Sigmoid colon (tissue), 6 donors: ENCODE measurements at regions not wholly inside any gene's neighbourhood (a gene's known extent, or its start where the extent isn't known, plus 50 kb on each side); places are given as distances from the start of the nearest gene placed in this dataset.

Experiments
- DNase-seq: peaks from one replicate; pipeline ENCODE4 v3.0.0-alpha.2; 2019
- H3K27ac ChIP-seq, 4 donors: fragments of 200-600 bp; sonication (generic); one replicate each; pipeline ENCODE4 v1.5.1; 2016 to 2019; ENCODE audit warnings: mild to moderate bottlenecking in 1 of 4
- H3K27me3 ChIP-seq, 3 donors: fragments of 200-600 bp; sonication (generic); one replicate each; pipeline ENCODE4 v1.5.1; 2019; ENCODE audit warnings: mild to moderate bottlenecking in 1 of 3
- H3K36me3 ChIP-seq, 4 donors: fragments of 200-600 bp; sonication (generic); one replicate each; pipeline ENCODE4 v1.5.1; 2016 to 2019
- H3K4me1 ChIP-seq, 4 donors: fragments of 200-600 bp; sonication (generic); one replicate each; pipeline ENCODE4 v1.5.1; 2017 to 2019
- H3K4me3 ChIP-seq, 4 donors: fragments of 200-600 bp; sonication (generic); one replicate each; pipeline ENCODE4 v1.5.1; 2017 to 2019; ENCODE audit warnings: mild to moderate bottlenecking in 2 of 4, moderate library complexity in 1 of 4
- H3K9me3 ChIP-seq, 4 donors: fragments of 200-600 bp in 3 of 4; sonication (generic) in 3 of 4; one replicate each; pipeline versions ENCODE4 v1.5.1 to v1.6.1; 2013 to 2019
- EP300 ChIP-seq, 4 donors: sonication (generic); formaldehyde crosslinking; IDR thresholded peaks; one replicate each; pipeline ENCODE4 v1.6.1; 2017; ENCODE audit warnings: antibody characterized with exemption in 4 of 4
- POLR2A ChIP-seq, 2 donors: fragments of 450-650 bp; IDR thresholded peaks; one replicate each; pipeline ENCODE4 v1.6.1; 2016; ENCODE audit warnings: antibody characterized with exemption in 2 of 2, mild to moderate bottlenecking in 2 of 2, moderate library complexity in 2 of 2
- POLR2AphosphoS5 ChIP-seq, 4 donors: sonication (generic); formaldehyde crosslinking; IDR thresholded peaks; one replicate each; pipeline ENCODE4 v1.6.1; 2017; ENCODE audit warnings: antibody characterized with exemption in 4 of 4
- WGBS, 2 donors: extraction: QIAGEN DNeasy Blood & Tissue Kit; methylation state at CpG; one replicate each; pipeline ENCODE4 v1.1.7; 2013; 5-methylcytosine and 5-hydroxymethylcytosine counted together
- intact Hi-C: fragments of 100-400 bp; cut with DNase I; formaldehyde crosslinking; loops from one replicate; pipeline ENCODE4 v1.15.1; 2023
- TF ChIP-seq, protein P1 (sequence below), 4 experiments: fragments of 450-650 bp in 3 of 4; fragments of 200-600 bp in 1 of 4; IDR thresholded peaks; one replicate each; pipeline ENCODE4 v1.5.1; 2016 to 2019; ENCODE audit warnings: antibody characterized with exemption in 4 of 4, mild to moderate bottlenecking in 3 of 4, moderate library complexity in 2 of 4
- donor health status: healthy with polysubstance abuse.
- donor health status: healthy.

DNA sequence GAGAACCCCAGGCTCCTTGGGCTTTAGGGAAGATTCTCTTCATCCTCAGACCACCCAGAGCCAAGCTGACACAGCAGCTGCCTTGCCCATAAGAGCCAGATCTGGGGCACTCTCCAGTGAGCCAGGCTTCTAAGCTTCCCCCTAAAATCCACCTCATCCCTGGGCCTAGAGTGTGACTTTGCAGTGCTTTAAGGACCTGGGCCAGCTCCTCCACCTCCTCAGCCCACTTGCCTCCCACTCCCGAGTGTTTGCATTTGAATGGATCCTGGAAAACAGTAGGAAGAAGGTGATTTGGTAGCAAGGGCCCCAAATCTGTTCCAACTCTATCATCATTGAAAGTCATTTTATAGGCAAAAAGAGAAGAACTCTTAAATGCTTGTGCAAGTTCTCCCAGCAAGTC is 108.7 kb upstream of the UBL3 start:
- TF ChIP-seq POLR2AphosphoS5 (IDR thresholded peaks at IDR 0.05) (no peak), POLR2A (IDR thresholded peaks at IDR 0.05) (no peak), EP300 (IDR thresholded peaks at IDR 0.05) (no peak)
- TF ChIP-seq, protein P1, sequence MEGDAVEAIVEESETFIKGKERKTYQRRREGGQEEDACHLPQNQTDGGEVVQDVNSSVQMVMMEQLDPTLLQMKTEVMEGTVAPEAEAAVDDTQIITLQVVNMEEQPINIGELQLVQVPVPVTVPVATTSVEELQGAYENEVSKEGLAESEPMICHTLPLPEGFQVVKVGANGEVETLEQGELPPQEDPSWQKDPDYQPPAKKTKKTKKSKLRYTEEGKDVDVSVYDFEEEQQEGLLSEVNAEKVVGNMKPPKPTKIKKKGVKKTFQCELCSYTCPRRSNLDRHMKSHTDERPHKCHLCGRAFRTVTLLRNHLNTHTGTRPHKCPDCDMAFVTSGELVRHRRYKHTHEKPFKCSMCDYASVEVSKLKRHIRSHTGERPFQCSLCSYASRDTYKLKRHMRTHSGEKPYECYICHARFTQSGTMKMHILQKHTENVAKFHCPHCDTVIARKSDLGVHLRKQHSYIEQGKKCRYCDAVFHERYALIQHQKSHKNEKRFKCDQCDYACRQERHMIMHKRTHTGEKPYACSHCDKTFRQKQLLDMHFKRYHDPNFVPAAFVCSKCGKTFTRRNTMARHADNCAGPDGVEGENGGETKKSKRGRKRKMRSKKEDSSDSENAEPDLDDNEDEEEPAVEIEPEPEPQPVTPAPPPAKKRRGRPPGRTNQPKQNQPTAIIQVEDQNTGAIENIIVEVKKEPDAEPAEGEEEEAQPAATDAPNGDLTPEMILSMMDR (IDR thresholded peaks at IDR 0.05), result no peak
- Histone ChIP-seq H3K4me1 (peaks cover 0 to 4% (median 0%) of the 10 kb centered on the region in 4 donors), H3K36me3 (no peaks in the 10 kb centered on the region), H3K27me3 (peaks cover 0 to 4% (median 0%) of the 10 kb centered on the region in 3 donors), H3K27ac (no peak overlapping the region), H3K9me3 (no peaks in the 10 kb centered on the region), H3K4me3 (no peak overlapping the region)
- intact Hi-C loops, result no loop called here
- DNase-seq, result no peak
- WGBS, 2 donors, result 91 to 93% methylated on average over 1 of the region's 1 CpG

GRCh38 chr13:29958476-29958875 is 108.1 kb upstream of the UBL3 start:
- H3K9me3 ChIP-seq, result no peaks in the 10 kb centered on the region
- intact Hi-C loops, result no loop called here
- H3K36me3 ChIP-seq, result no peaks in the 10 kb centered on the region
- 83 to 96% methylated on average over 3 of the region's 3 CpGs for WGBS, 2 donors
- TF ChIP-seq EP300 (IDR thresholded peaks at IDR 0.05) (no peak), POLR2A (IDR thresholded peaks at IDR 0.05) (no peak), POLR2AphosphoS5 (IDR thresholded peaks at IDR 0.05) (no peak)
- TF ChIP-seq, protein P1 (IDR thresholded peaks at IDR 0.05), result no peak
- peaks cover 0 to 4% (median 0%) of the 10 kb centered on the region in 4 donors for H3K4me1 ChIP-seq
- no peak overlapping the region for H3K4me3 ChIP-seq
- no peak for DNase-seq
- peaks cover 0 to 4% (median 0%) of the 10 kb centered on the region in 3 donors for H3K27me3 ChIP-seq
- no peak overlapping the region for H3K27ac ChIP-seq

DNA sequence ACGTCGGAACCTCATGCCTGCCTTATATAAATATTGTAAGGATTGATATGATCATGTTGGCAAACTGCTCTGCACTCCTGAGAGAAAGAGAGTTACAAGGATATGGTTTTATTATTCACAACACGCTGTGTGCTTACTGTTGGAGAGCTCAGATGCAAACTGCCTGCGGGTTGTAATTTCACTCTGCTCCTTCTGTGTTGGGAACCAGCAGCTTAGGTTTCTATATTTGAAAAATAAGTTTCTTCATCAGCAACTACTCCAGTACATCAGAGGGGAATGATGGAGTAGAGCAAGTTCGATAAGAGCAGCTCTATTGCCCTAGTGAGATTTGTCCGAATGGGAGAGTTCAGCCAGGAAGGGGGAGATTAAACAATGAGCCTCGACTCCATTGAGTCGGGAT is 106.9 kb upstream of the UBL3 start:
- Histone ChIP-seq H3K9me3 (no peaks in the 10 kb centered on the region), H3K27me3 (peaks cover 0 to 4% (median 0%) of the 10 kb centered on the region in 3 donors), H3K36me3 (no peaks in the 10 kb centered on the region), H3K4me3 (no peak overlapping the region), H3K4me1 (peaks cover 0 to 4% (median 0%) of the 10 kb centered on the region in 4 donors), H3K27ac (no peak overlapping the region)
- intact Hi-C loops, result no loop called here
- TF ChIP-seq EP300 (IDR thresholded peaks at IDR 0.05) (no peak), POLR2AphosphoS5 (IDR thresholded peaks at IDR 0.05) (no peak), POLR2A (IDR thresholded peaks at IDR 0.05) (no peak)
- TF ChIP-seq, protein P1 (IDR thresholded peaks at IDR 0.05), result no peak
- 61 to 71% methylated on average over 8 of the region's 8 CpGs for WGBS, 2 donors
- no peak for DNase-seq

GRCh38 chr13:29956853-29957252 is 106.4 kb upstream of the UBL3 start:
- H3K4me3 ChIP-seq, result no peak overlapping the region
- H3K27me3 ChIP-seq, result peaks cover 0 to 4% (median 0%) of the 10 kb centered on the region in 3 donors
- H3K9me3 ChIP-seq, result no peaks in the 10 kb centered on the region
- WGBS, 2 donors, result 43 to 57% methylated on average over 4 of the region's 4 CpGs
- H3K36me3 ChIP-seq, result no peaks in the 10 kb centered on the region
- H3K27ac ChIP-seq, result no peak overlapping the region
- intact Hi-C loops, result no loop called here
- no peak for DNase-seq
- no peak for TF ChIP-seq POLR2A (IDR thresholded peaks at IDR 0.05)
- no peak for TF ChIP-seq POLR2AphosphoS5 (IDR thresholded peaks at IDR 0.05)
- TF ChIP-seq EP300 (IDR thresholded peaks at IDR 0.05), result no peak
- TF ChIP-seq, protein P1 (IDR thresholded peaks at IDR 0.05), result no peak
- H3K4me1 ChIP-seq, result peaks cover 0 to 4% (median 0%) of the 10 kb centered on the region in 4 donors

- WGBS, 2 donors, result 80 to 90% methylated on average over 2 of the region's 2 CpGs
- no peak for DNase-seq
- no peak overlapping the region for H3K27ac ChIP-seq
- H3K9me3 ChIP-seq, result no peaks in the 10 kb centered on the region
- no peak overlapping the region for H3K4me3 ChIP-seq
- H3K27me3 ChIP-seq, result peaks cover 0 to 7% (median 4%) of the 10 kb centered on the region in 3 donors
- intact Hi-C loops, result no loop called here
- no peaks in the 10 kb centered on the region for H3K36me3 ChIP-seq
- TF ChIP-seq POLR2AphosphoS5 (IDR thresholded peaks at IDR 0.05), result no peak
- TF ChIP-seq POLR2A (IDR thresholded peaks at IDR 0.05), result no peak
- TF ChIP-seq, protein P1 (IDR thresholded peaks at IDR 0.05), result no peak
- TF ChIP-seq EP300 (IDR thresholded peaks at IDR 0.05), result no peak
- peaks cover 0 to 4% (median 0%) of the 10 kb centered on the region in 4 donors for H3K4me1 ChIP-seq
These were observed 104.8 kb upstream of the UBL3 start for GRCh38 chr13:29955137-29955650.
